Epithelial cell of esophagus (primary cell): ENCODE measurements at regions not wholly inside any gene's neighbourhood (a gene's known extent, or its start where the extent isn't known, plus 50 kb on each side); places are given as distances from the start of the nearest gene placed in this dataset.

ENCODE experiments used
- DNase-seq: peaks from one replicate; pipeline ENCODE4 v3.0.0; 2010; ENCODE audit warnings: low read depth
- H3K4me3 ChIP-seq: 2 replicates; pipeline ENCODE4 v1.5.1; 2011; ENCODE audit warnings: mild to moderate bottlenecking, low read length, control low read depth
- CTCF ChIP-seq: IDR thresholded peaks from 2 replicates; pipeline ENCODE4 v1.5.1; 2011; ENCODE audit warnings: low read depth, mild to moderate bottlenecking, low read length, control low read depth, inconsistent platforms; ENCODE audit not compliant: insufficient read depth; ENCODE audit errors: missing control alignments

GRCh38 chr6:112822769-112823168, 475.6 kb downstream of the RFPL4B start:
- DNase-seq: no peak
- no peak overlapping the region for H3K4me3 ChIP-seq
- no peak for TF ChIP-seq CTCF

- H3K4me3 ChIP-seq: no peak overlapping the region
- TF ChIP-seq CTCF: no peak
- no peak for DNase-seq
Measured at GRCh38 chr6:112827793-112828192, 480.7 kb downstream of the RFPL4B start.

- no peak overlapping the region for H3K4me3 ChIP-seq
- TF ChIP-seq CTCF: no peak
- peak; percentile 12 for DNase-seq
Measured at GRCh38 chr6:112831022-112831421, 483.9 kb downstream of the RFPL4B start.

- no peak for TF ChIP-seq CTCF
- no peak overlapping the region for H3K4me3 ChIP-seq
- peak; percentile 1 for DNase-seq
Measured at GRCh38 chr6:112833581-112834131, 486.5 kb downstream of the RFPL4B start.

- TF ChIP-seq CTCF: no peak
- no peak for DNase-seq
- H3K4me3 ChIP-seq: no peak overlapping the region
Measured at GRCh38 chr6:112835078-112835477, 487.9 kb downstream of the RFPL4B start.

GRCh38 chr6:112839525-112839961, 492.4 kb downstream of the RFPL4B start:
- TF ChIP-seq CTCF: no peak
- peak; percentile 36 for DNase-seq
- no peak overlapping the region for H3K4me3 ChIP-seq
